GM21360 (cell line): ENCODE measurements at regions not wholly inside any gene's neighbourhood (a gene's known extent, or its start where the extent isn't known, plus 50 kb on each side); places are given as distances from the start of the nearest gene placed in this dataset.

Experiments used
- ATAC-seq: cut with Tn5 transposase; IDR thresholded peaks from one replicate; pipeline ENCODE4 v1.9.1; 2021; ENCODE audit warnings: mild to moderate bottlenecking, moderate library complexity; ENCODE audit not compliant: unreplicated experiment

GRCh38 chr4:1480720-1481119, 74.5 kb upstream of the NKX1-1 start:
- no peak for ATAC-seq

DNA sequence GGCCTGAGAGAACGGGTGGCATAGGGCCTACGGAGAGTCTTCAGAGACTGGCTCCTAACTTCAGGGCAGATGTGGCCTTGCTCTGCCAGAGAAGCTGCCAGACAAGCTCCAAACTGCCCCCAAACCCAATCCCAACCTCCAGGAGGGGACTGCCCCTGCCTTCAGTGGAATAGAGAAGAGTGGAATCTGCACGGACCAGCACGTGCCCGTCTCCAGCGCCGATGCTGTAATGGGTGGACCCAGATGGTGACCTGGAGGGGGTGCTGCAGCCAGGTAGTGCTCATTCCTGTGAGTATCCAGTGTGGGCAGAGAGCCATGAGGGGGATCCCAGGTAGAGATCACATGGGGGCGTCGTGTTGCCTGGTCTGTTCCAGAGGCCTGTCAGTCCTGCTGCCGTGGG, 73.2 kb upstream of the NKX1-1 start:
- ATAC-seq = no peak

DNA sequence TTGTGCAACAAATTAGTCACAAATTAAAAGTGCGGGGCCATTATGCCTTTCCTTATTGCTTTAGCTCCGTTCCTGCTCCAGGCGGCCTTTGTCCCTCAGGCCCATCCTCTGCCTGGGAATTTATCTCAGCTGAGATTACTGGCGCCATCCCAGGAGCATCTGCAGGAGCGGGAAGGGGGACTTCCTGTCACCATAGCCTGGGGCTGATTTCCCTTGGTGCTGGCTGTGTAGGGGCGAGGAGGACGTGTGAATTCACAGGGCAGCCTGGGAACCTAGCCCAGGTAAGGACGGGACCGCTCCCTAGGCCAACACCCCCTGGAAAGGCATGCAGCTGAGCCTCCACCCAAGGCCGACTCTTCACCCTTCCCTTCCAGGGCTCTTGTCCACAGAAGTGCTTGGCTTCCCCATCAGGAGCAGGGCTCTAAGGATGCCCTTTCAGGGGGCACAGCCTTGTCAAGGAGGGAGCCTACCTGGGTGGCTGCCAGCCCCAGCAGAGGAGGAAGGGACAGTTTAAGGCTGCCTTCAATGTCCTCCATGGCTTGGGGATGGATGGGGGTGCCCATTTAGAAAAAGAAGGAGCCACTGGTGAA, 72.6 kb upstream of the NKX1-1 start:
- no peak for ATAC-seq

DNA sequence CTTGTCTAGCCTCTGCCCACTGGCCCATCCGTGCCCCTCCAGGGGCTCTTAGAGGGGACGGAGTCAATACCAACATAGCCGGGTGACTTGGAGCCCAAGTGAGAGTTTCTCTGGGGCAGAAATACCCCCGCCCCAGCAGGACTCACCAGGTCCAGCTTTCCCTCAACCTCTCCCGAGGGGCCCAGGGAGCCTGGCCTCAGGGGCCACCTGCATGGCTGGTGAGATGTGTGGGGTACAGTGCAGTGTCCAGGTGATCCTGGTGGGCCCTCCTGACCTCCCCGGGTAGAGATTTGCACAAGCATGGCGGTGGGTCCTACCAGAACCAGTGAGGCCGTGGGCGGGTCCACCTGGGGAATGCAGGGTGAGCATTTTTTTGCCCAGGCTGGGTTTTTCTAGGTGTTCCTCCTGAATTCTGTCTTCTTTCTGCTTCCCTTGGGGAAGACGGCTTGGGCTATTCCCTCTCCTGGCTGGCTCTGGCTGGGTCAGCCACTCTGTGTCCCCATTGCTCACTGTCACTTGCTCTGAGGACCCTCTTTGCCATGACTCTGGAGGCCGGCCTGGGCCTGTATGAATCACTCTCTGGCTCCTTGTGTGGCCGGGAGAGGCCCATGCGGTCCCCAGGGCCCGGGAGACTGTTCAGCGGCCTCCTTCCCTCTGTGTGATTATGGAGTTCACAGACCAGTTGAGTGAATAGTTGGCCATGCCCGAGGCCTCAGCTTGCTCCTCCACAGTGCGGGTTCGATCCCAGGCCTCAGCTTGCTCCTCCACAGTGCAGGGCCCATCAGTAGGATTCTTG, 71.0 kb upstream of the NKX1-1 start:
- ATAC-seq = no peak

GRCh38 chr4:1476140-1476513, 69.9 kb upstream of the NKX1-1 start:
- no peak for ATAC-seq

- ATAC-seq = no peak
Measured at GRCh38 chr4:1475277-1476139, 69.3 kb upstream of the NKX1-1 start.

DNA sequence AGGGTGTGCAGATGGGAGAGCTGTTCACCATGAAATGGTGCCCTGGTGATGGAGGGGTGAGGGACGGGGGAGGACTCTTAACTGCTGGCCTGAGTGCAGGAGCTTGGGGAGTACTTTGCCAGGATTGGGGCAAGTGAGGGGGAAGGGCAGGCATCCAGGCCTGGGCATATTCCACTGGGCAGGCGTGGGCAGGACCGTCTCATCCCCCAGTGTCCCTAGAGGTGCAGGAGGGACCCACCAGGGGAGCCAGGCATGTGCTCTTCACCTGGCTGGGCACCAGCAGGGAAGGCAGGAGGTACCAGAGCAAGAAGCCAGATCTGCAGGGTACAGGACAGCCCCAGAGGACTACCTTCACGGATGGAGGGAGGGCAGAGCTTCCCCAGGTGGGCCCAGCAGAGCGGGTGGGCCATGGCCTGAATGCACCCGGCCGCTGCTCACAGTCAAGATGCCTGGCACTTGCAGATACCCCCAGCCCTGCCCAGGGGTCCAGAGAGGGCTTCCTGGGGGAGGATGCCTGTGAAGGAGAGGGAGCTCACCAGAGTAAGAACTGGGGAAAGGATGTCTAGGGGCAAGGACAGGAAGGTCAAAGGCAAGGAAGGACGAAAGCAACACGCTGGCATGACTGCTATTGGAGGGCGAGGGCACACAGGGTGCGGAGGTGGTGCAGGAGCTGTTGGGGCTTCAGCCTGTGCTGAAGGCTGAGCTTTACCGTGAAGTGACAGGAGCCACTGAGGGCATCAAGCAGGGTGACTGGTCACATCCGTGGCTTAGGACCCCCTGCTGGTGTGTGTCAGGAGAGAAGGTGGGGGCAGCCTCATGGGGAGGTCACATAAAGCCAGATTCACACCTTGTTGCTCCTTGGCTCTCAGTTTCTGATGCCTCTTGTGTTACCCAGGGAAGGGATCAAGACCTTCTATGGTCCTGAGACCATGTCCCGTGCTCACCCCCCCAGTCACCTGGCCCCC, 68.2 kb upstream of the NKX1-1 start:
- ATAC-seq = no peak

DNA sequence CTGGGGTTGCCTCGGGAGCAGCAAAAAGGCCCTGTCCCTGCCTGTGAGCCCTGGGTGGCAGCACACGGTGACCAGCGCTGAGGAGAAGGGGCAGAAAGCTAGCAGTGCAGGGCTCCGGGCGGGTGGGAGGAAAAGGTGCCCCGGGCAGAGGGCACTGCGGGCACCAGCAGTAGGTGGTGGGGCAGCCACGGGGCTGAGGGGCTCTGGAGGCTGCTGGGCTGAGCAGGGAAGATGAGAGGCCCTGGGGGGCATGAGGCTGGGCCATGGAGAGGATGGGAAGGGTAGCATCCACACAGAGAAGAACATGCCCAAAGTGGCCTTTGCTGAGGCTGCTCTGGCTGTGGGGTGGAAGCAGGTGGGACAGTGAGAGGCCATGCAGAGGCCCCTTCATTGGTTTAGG, 67.5 kb upstream of the NKX1-1 start:
- ATAC-seq = no peak

GRCh38 chr4:1472911-1473518, 66.8 kb upstream of the NKX1-1 start:
- ATAC-seq = no peak

- no peak for ATAC-seq
Measured at GRCh38 chr4:1472148-1472797, 66.0 kb upstream of the NKX1-1 start.

- ATAC-seq = no peak
Measured at GRCh38 chr4:1471443-1472147, 65.4 kb upstream of the NKX1-1 start.

GRCh38 chr4:1470816-1471442, 64.7 kb upstream of the NKX1-1 start:
- ATAC-seq = no peak

DNA sequence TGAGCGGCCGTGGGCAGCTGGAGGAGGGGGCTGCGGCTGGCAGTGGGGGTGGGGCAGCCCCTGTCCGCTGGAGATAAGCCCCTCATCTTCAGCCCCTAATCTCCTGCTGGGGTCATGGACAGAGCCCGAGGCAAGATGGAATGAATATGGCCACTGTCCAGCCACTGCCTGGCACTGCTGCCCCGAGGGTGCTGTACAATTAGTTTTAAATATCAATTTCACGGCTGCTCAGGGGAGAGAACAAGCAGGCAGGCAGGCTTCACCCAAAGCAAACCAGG, 64.1 kb upstream of the NKX1-1 start:
- no peak for ATAC-seq

DNA sequence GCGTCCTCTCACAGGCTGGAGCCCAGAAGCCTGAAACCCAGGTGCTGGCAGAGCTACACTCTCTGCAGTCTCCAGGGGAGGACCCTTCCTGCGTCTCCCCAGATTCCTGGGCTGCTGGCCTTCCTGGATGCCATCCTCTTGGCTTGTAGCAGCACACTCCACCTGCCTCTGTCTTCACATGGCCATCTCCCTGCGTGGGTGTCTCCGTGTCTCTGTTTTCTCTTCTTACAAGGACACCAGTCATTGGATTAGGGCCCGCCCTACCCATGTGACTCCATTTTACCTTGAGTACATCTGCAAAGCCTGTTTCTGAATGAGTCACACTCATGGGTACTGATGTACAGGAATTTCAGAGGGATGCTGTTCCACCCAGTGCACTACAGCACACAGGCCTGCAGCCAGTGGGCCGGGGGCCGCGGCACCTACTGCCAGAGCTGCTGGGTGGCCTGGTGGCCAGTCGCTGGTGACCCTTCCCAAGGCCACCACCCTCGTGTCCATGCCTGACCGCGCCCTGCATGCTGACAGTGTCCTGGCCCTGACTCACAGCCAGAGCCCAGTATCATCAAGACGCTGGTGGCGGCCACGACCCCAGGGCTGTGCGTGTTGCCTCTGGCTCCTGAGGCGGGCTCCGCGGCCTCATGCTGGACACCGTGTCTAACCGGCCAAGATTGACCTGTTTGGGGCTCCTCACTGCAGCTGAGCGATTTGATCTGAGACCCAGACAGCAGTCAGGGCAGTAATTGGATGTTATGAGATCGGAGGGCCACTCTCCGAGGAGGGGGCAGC, 63.6 kb upstream of the NKX1-1 start:
- ATAC-seq = no peak

- ATAC-seq = no peak
Measured at GRCh38 chr4:1469043-1469442, 62.8 kb upstream of the NKX1-1 start.

- no peak for ATAC-seq
Measured at GRCh38 chr4:1467581-1468458, 61.6 kb upstream of the NKX1-1 start.

- ATAC-seq = no peak
Measured at GRCh38 chr4:1466863-1467165, 60.6 kb upstream of the NKX1-1 start.
